GM06990 (cell line): ENCODE measurements at regions not wholly inside any gene's neighbourhood (a gene's known extent, or its start where the extent isn't known, plus 50 kb on each side); places are given as distances from the start of the nearest gene placed in this dataset.

Experiments used
- DNase-seq: peaks from one replicate; pipeline ENCODE4 v3.0.0-alpha.2; 2011; ENCODE audit not compliant: insufficient read length; ENCODE audit errors: extremely low read depth
- H3K27me3 ChIP-seq: replicated peaks from 2 replicates; pipeline ENCODE4 v1.6.0; 2011; ENCODE audit warnings: low read length; ENCODE audit not compliant: control insufficient read depth, insufficient read depth
- H3K36me3 ChIP-seq: 2 replicates; pipeline ENCODE4 v1.5.1; 2011; ENCODE audit warnings: low read length; ENCODE audit not compliant: control insufficient read depth, insufficient read depth
- H3K4me3 ChIP-seq: replicated peaks from 2 replicates; pipeline ENCODE4 v1.5.1; 2011; ENCODE audit warnings: low read depth, mild to moderate bottlenecking, control low read depth, low read length
- CTCF ChIP-seq: IDR thresholded peaks from 2 replicates; pipeline ENCODE4 v1.5.1; 2011; ENCODE audit warnings: low read length, control low read depth, mild to moderate bottlenecking, inconsistent platforms; ENCODE audit not compliant: insufficient read depth, poor library complexity, severe bottlenecking

DNA sequence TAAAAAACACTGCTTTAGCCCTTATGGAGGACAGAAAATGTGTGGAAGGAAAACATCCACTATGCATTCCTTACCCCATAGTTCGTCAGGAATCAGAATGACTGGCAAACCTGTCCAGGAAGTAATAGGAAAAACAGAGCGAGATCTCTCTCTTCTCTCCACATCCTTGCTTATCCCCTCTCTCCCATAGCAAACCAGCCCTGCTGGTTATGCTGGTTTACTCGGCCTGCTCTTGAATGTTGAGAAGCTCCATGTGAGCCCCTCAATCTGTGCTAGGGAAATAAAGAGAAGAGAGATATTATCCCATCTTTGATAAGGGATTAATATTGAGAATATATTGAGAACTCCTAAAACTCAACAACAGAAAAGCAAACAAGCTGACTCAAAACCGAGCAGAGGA is 402.8 kb upstream of the RBFOX1 start:
- TF ChIP-seq CTCF, result no peak
- no peak for DNase-seq
- Histone ChIP-seq H3K36me3 (no peaks in the 10 kb centered on the region), H3K4me3 (no peak overlapping the region), H3K27me3 (no peaks in the 10 kb centered on the region)

- TF ChIP-seq CTCF, result no peak
- H3K4me3 ChIP-seq, result no peak overlapping the region
- no peak for DNase-seq
These were observed 405.9 kb upstream of the RBFOX1 start for GRCh38 chr16:6926762-6927161.

DNA sequence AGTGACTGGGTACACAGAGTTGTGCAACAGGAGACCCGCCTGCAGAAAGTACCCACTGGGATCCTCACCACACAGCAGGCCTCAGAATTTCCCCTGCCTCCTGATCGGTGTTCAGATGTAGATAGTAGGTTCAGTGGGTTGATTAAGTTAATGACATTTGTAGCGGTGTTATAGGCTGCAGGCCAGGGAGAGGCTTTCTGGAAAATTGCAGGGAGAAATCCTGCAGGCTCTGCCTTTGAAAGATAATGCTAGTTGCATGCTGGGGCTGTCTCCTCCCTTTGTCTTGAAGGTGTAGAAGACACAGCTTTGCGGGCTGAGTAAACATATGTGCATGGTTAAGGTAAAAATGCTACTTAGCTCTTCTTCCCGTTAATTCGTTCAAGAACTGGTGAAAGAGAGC is 406.3 kb upstream of the RBFOX1 start:
- Histone ChIP-seq H3K27me3 (no peaks in the 10 kb centered on the region), H3K4me3 (no peak overlapping the region), H3K36me3 (no peaks in the 10 kb centered on the region)
- DNase-seq, result no peak
- TF ChIP-seq CTCF, result no peak

More at GRCh38 chr16:6926762-6927161, 405.9 kb upstream of the RBFOX1 start:
- H3K36me3 ChIP-seq, result no peaks in the 10 kb centered on the region
- no peaks in the 10 kb centered on the region for H3K27me3 ChIP-seq

- Histone ChIP-seq H3K27me3 (no peaks in the 10 kb centered on the region), H3K36me3 (no peaks in the 10 kb centered on the region), H3K4me3 (no peak overlapping the region)
- DNase-seq, result no peak
- no peak for TF ChIP-seq CTCF
These were observed 414.0 kb upstream of the RBFOX1 start for GRCh38 chr16:6918646-6919045.

DNA sequence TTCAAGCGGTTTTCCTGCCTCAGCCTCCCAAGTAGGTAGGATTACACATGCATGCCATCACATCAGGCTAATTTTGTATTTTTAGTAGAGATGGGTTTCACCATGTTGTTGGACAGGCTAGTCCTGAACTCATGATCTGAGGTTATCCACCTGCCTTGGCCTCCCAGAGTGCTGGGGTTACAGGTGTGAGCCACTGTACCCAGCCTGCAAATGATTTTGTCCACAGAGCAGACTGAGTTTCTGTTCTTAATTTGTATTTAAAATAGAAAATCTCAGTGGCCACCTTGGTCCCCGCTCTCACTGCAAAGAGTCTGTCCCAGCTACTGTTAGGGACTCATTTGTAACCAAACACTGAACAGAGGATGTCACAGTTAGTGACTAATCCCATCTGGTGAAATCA is 415.7 kb upstream of the RBFOX1 start:
- no peaks in the 10 kb centered on the region for H3K27me3 ChIP-seq

More for the DNA sequence above, 415.7 kb upstream of the RBFOX1 start:
- Histone ChIP-seq H3K36me3 (no peaks in the 10 kb centered on the region), H3K4me3 (no peak overlapping the region)
- no peak for DNase-seq
- TF ChIP-seq CTCF, result no peak
